Neutrophil (primary cell): ENCODE measurements at regions not wholly inside any gene's neighbourhood (a gene's known extent, or its start where the extent isn't known, plus 50 kb on each side); places are given as distances from the start of the nearest gene placed in this dataset.
A peak's percentile ranks its signal among the peaks of the same experiment; 100 is the strongest.

Source experiments
- H3K27ac ChIP-seq: fragments of 200-600 bp; sonication (generic); 2 replicates; pipeline ENCODE4 v1.5.1; 2016; ENCODE audit warnings: mild to moderate bottlenecking, moderate library complexity
- H3K27me3 ChIP-seq: fragments of 200-600 bp; sonication (generic); 2 replicates; pipeline ENCODE4 v1.6.0; 2016; ENCODE audit warnings: mild to moderate bottlenecking
- H3K36me3 ChIP-seq: fragments of 200-600 bp; sonication (generic); 2 replicates; pipeline ENCODE4 v1.5.1; 2017
- H3K4me1 ChIP-seq, 2 experiments: fragments of 200-600 bp in 1 of 2; sonication (generic) in 1 of 2; 1 replicate in 1 of 2; 2 replicates in 1 of 2; pipeline versions ENCODE4 v1.5.1 to v1.6.1; 2013 to 2016; ENCODE audit warnings: low read depth in 1 of 2, low read length in 1 of 2, mild to moderate bottlenecking in 1 of 2, moderate library complexity in 1 of 2; ENCODE audit not compliant: control insufficient read depth in 1 of 2, insufficient read depth in 1 of 2
- H3K4me3 ChIP-seq, 2 experiments: fragments of 200-600 bp in 1 of 2; sonication (generic) in 1 of 2; 1 replicate in 1 of 2; 2 replicates in 1 of 2; pipeline ENCODE4 v1.5.1; 2013 to 2016; ENCODE audit warnings: low read depth in 1 of 2, low read length in 1 of 2, mild to moderate bottlenecking in 1 of 2, moderate library complexity in 1 of 2
- H3K9me3 ChIP-seq: fragments of 200-600 bp; sonication (generic); 2 replicates; pipeline ENCODE4 v1.5.1; 2016
- TF ChIP-seq, protein P1 (sequence below): fragments of 200-600 bp; sonication (generic); IDR thresholded peaks from 2 replicates; pipeline ENCODE4 v1.5.1; 2016; ENCODE audit warnings: antibody characterized with exemption

DNA sequence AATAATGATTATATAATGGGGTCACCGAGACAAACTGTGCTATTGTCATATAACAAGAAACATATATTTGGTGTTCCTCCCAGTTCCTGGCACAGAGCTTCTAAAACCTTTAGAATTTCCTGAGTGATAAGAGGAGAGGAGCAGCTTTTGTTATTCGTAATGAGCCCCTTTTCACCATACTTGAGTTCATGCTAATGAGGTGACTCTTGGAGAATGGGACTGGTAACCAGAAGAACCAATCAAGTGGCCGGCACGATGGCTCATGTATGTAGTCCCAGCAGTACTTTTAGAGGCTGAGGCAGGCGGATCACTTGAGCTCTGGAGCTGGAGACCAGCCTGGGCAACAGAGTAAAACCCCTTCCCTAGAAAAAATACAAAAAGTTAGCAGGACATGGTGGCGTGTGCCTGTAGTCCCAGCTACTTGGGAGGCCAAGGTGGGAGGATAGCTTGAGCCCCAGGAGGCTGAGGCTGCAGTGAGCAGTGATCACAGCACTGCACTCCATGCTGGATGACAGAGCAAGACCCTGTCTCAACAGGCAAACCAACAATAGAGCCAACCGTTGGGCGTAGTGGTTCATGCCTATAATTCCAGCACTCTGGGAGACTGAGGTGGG is 62.7 kb upstream of the FTH1 start:
- Histone ChIP-seq H3K4me1 (peaks cover 42 to 45% of the 10 kb centered on the region in 2 experiments), H3K27ac (peak overlapping the region; percentile 1), H3K27me3 (no peaks in the 10 kb centered on the region), H3K36me3 (no peaks in the 10 kb centered on the region), H3K9me3 (no peaks in the 10 kb centered on the region), H3K4me3 (no peak overlapping the region)
- TF ChIP-seq, protein P1, sequence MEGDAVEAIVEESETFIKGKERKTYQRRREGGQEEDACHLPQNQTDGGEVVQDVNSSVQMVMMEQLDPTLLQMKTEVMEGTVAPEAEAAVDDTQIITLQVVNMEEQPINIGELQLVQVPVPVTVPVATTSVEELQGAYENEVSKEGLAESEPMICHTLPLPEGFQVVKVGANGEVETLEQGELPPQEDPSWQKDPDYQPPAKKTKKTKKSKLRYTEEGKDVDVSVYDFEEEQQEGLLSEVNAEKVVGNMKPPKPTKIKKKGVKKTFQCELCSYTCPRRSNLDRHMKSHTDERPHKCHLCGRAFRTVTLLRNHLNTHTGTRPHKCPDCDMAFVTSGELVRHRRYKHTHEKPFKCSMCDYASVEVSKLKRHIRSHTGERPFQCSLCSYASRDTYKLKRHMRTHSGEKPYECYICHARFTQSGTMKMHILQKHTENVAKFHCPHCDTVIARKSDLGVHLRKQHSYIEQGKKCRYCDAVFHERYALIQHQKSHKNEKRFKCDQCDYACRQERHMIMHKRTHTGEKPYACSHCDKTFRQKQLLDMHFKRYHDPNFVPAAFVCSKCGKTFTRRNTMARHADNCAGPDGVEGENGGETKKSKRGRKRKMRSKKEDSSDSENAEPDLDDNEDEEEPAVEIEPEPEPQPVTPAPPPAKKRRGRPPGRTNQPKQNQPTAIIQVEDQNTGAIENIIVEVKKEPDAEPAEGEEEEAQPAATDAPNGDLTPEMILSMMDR = no peak

DNA sequence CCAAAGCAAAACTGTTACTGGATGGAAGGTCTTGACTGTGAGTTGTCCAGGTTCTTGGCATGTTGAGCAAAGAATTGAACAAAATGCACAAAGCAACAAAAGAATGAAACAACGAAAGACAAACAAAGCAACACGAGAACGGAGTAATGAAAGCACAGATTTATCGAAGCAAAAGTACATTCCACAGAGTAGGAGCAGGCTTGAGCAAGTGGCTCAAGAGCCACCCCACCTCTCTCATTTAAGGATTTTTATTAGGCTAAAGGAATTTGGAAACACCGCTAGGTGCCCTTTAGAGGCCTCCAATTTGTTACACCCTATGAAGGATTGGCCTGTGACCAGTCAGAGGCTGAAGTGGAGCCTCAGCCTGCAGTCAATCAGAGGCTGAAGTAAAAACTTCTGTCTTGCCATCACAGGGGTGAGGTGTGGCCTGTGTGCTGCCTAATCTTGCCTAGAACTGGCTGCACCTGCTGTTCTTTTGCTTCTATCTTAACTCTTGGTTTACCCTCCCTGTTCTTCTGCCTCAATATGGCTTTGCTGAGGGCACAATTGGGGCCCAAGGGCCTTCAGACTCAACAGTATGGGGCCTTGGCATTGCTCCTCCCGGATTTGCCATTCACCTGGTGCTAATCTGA is 59.4 kb upstream of the FTH1 start:
- Histone ChIP-seq H3K9me3 (no peaks in the 10 kb centered on the region), H3K27me3 (no peaks in the 10 kb centered on the region), H3K36me3 (no peaks in the 10 kb centered on the region), H3K27ac (peak overlapping the region; percentile 97), H3K4me1 (peaks cover 38 to 39% of the 10 kb centered on the region in 2 experiments), H3K4me3 (peak overlapping the region; percentile 20 to 35)
- TF ChIP-seq, protein P1 = no peak

DNA sequence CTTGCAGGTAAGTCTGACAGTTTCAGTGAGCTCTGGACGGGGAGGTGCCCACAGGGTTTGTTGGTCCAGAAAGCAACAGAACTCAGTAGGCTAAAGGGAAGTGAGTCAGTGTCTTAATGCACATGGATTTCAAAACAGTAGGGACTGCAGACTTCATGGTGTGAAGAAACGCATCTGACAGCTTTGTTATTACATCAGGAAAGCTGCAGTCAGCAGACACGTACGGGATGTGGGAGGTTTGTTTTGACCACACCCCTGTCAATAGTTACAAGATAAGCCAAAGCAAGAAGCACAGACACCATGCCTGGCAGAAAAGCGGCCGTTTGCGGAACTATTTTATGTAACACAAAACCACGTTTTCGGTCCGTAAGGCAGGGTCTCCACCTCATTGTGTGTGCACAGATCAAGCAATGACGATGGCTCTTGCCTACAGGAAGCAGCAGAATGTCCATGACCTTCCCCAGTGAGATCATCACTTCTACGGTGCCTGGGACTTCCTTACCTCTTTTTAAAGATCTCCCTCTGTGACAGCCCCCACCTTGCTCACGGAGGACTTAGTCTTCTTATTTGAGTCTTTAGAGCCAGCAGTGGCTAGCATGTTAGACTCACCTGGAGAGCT is 58.2 kb upstream of the FTH1 start:
- Histone ChIP-seq H3K36me3 (no peaks in the 10 kb centered on the region), H3K4me1 (peaks cover 43 to 49% of the 10 kb centered on the region in 2 experiments), H3K9me3 (no peaks in the 10 kb centered on the region), H3K4me3 (peak overlapping the region; percentile 33 to 35), H3K27ac (peak overlapping the region; percentile 97), H3K27me3 (no peaks in the 10 kb centered on the region)
- TF ChIP-seq, protein P1 = peak; percentile 46

DNA sequence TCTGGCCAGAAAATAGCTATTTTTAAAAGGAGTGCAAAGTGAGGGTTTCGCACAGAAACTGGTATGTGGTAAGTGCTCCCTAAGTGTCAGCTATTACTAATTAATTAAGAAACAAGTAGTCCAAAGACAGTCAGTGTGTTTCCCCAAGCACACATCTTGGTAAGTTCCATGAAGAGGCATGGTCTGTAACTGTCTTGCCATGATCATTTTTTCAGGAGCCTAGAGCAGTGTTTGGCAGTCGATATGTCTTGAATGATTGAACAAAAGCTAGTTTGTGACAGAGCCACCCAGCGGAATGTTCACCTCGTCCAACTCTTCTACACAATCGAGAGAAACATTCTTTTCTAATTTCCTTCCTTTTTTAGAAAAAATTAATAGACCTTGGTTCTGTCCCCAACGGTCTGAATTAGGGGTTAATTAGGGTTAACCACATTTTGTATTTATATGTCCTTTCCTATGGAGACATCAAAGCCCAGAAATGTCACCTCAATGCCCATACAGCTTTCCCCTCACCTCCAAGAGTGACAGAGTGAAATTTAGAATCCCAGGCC is 57.6 kb upstream of the FTH1 start:
- Histone ChIP-seq H3K27ac (peak overlapping the region; percentile 97), H3K4me3 (peak overlapping the region; percentile 30 to 33)

DNA sequence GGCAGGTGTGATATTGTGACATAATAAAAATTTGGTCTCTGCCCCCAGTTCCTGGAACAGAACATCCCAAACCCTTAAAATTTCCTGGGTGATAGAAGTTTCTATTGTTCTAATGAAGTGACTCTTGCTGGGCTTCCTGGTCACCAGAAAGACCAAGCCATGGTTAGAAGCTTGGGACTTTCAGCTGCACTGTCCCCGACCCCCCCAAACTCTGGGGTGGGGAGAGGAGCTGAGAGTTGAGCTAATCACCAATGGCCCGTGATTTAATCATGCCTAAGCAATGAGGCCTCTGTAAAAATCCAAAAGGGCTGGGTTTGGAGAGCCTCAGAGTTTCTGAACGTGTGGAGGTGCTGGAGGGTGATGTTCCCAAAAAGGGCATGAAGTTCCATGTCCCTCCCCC is 54.8 kb upstream of the FTH1 start:
- TF ChIP-seq, protein P1 = no peak
- no peaks in the 10 kb centered on the region for H3K27me3 ChIP-seq
- peaks cover 64 to 76% of the 10 kb centered on the region in 2 experiments for H3K4me1 ChIP-seq
- no peaks in the 10 kb centered on the region for H3K9me3 ChIP-seq
- no peak overlapping the region for H3K27ac ChIP-seq
- H3K4me3 ChIP-seq = no peak overlapping the region
- no peaks in the 10 kb centered on the region for H3K36me3 ChIP-seq

More for the DNA sequence above, 57.6 kb upstream of the FTH1 start:
- H3K36me3 ChIP-seq = no peaks in the 10 kb centered on the region
- H3K27me3 ChIP-seq = no peaks in the 10 kb centered on the region
- peaks cover 47 to 54% of the 10 kb centered on the region in 2 experiments for H3K4me1 ChIP-seq
- no peaks in the 10 kb centered on the region for H3K9me3 ChIP-seq
- TF ChIP-seq, protein P1 = no peak
